Activated CD4-positive, alpha-beta T cell treated with anti-CD3 and anti-CD28 coated beads for 24 hours (primary cell): ENCODE measurements at regions not wholly inside any gene's neighbourhood (a gene's known extent, or its start where the extent isn't known, plus 50 kb on each side); places are given as distances from the start of the nearest gene placed in this dataset.

Experiments
- DNase-seq, 2 donors: peaks; one replicate each; pipeline ENCODE4 v3.0.0-alpha.2; 2020; ENCODE audit warnings: low read depth in 2 of 2

DNA sequence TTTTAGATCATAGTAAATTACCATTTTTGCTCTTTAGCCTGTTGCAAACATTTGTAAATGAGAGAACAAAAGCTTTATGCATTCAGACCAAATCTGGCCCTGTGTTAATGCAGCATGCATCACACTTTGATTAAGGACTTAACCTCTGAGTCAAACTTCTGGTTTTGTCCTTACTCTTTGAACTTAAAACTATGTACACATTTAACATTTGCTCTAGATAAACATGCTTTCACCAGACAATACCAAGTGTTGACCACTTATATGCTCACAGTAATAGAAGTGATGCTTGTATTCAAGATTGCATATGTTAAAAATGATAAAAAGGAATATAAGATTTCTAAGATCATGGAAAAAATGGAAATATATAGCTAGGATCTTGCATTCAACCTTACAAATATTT lies 1095.3 kb downstream of the ADGRL2 start:
- DNase-seq: no peak

DNA sequence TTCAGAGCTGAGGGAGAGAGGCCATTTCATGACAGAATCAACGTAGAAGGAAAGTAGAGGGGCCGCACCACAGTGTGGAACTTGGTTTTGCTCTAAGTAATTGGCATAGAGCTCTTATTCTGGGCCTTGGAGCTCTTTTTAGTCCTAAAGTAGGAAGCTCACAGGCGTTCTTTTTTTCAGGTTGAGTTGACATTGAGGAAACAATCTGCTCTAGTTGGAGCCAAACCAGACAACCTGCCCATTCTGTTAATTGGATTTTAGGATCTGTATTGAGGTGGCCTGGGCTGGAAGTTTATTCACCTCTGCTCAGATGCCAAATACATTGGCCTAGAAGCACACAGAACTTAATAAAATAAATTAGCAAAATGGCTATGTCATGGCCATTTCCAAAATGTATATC lies 1093.9 kb downstream of the ADGRL2 start:
- no peak for DNase-seq

DNA sequence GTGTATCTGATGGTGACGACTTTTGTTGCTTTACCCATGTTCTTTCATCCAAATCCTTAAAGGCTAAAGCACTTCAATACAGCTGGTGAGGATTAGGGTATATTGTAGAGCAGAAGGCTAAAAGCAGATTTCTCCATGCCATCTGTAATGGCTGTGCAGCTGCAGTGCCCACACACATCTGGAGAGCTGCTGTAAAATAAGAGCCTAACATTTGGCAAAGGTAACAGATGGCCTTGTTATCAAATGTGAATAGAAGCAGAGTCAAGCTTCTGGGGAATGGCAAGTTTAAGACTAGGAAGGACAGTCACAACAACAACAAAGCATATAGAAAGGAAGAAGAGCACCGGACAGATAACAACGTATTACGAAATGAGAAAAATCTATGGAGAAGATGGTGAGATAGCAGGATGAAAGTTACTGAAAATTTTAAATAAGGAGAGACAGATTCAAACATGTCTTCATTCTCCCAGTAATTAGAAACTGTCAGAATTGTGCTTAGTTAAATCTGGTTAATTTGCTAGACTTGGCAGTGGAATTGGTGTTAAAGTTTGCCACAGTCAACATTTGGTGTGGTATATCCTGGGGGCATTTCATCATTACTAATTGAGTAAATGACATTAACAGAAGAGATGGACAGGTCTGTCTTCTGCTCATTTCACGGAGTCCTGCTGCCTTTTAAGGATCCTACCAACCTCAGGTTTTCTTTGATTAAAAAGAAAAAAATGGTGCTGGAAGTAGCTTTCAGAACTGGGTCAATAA lies 1093.2 kb downstream of the ADGRL2 start:
- DNase-seq: no peak

DNA sequence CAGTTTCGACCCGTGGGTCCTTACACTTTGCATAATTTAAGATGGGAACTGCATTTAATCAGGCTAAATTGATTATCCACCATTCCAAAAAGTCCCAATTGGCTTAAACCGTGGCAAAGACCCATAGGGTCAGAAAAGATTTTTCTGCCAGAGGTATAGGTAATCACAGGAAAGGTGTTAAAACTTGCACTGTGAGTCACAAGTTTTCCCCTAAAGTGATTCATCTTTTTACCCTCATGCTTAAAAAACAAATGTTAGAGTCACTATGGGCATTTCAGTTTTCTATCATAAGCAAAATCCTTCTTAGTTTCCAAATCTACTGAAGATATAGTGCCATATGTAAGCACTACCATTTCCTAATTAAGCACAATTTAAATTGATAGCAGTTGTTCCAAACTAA lies 1079.8 kb downstream of the ADGRL2 start:
- no peak for DNase-seq

DNA sequence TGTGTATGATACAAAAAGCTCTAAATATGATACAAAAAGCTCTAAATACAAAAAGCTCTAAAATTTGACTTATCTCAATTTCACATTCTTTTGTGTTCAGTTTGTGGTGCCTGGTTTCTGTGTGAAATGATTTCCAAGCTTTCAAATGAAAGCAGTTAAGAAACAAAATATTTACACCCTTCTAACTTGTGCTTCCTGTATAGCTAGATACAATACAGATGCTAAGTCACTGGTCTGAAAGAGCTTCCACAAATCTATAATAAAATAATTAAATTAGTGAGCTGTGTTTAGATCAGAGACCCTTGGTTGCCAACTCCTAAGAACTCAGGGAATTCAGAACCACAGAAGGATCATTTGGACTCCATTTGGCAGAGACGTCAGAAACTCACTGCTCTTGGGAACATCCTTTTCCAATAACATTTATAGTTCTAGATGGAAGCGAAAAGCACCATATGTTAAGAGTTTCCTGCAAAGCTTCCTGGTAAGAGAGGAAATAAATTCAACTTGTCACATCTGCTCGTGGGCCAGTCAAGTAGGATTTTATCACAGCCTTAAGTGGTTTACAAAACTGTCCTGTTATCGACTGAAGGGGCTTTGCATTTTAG lies 1079.1 kb downstream of the ADGRL2 start:
- no peak for DNase-seq

DNA sequence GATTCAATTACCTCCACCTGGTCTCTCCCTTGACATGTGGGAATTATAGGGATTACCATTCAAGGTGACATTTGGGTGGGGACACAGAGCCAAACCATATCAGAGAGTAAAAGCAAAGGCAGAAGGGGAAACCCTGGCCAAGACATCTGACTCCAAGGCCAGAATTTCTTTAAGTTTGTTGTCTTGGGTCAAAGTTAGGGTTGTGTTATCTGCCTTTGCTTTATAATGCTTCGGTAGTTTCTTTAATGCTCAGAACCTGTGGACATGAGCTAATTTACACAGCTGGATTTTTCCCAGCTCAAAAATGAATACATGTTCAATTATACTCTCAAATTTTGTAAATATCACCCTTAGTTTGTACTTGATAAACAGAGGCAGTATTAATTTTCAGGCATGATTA lies 1074.4 kb downstream of the ADGRL2 start:
- DNase-seq: no peak

DNA sequence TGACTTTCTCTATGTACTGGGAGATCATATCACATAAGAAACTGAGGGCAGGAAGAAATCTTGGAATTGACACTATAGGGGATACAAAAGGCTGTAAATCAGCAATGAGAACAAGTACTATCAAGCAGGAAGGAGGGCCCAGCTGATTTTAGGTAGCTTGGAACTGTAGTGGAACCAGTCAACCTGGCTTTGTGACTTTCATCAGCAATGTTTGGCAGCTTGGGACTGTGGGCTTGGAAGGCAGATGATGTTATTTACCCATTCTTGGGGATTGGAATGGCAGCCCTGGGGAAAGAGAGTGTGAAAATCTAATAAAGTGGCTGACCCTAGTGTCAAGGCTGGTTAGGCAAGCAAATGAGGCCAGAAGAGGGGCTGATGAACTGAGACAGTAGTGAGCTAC lies 1073.3 kb downstream of the ADGRL2 start:
- DNase-seq: no peak

DNA sequence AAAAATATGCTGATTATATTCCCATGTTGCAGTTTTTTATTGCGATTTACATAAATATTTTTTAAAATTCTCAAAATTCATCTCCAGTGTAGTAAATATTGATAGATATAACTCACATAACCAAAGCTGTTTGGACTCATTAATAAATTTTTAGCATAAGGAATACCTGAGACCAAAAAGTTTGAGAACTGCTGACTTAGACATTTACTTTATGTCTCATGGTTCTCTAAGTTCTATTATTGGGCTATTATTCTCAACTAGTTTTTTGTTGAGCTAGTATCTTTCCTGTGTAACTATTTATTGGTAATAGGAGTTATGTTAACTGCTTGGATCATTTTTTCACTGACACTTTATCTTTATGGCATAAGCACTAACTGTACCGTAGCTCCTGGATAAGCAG lies 1069.6 kb downstream of the ADGRL2 start:
- no peak for DNase-seq

DNA sequence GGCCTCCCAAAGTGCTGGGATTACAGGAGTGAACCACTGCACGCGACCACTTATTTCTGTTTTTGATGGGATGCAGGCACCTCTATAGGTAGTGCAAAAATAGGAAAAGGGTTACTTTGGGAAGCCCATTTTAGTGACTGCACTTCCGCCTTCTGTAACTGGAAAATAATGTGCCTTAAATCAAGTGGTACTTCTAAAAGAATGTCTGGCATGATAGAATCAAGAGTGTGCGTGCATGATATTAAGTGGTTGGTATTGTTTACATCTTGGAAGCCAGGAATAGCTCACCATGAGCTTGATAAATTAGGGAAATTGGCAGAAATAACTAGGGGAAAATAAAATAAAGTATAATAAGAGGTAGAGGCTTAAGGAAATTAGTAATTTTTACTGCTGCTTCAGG lies 1067.0 kb downstream of the ADGRL2 start:
- DNase-seq: no peak

DNA sequence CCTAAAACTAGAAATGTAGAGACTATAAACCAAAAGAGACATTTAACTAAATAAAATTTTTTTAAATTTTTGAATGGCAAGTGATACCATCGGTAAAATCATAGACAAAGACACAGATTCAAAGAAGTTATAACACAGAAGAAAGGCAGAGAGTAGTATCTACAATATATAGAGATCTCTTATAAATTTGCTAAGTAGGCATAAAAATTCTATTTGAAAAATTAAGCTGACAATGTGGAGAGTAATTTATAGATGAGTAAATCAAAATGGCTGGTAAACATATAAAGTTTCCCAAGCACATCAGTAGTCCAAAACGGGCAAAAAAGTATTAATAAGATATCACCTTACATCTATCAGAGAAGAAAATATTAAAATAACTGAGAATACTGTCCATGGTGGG lies 1061.0 kb downstream of the ADGRL2 start:
- no peak for DNase-seq

DNA sequence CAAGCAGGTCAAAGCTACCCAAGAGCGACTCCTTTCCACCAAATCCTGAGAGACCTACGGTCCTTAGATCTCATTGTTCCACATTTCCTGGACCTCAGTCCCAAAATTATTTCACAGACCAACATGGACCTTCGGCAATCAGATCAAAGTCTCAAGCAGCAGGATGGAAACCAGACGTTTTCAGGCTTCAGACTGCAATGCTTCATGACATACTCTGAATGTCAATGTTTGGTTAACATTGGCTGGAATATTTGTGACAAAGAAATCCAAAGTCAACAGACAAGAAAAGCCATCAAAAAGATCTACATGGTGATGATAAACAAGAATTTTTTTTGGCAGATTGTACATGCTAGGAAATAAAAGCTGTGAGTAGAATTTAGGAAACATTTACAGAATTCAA lies 1057.3 kb downstream of the ADGRL2 start:
- no peak for DNase-seq

DNA sequence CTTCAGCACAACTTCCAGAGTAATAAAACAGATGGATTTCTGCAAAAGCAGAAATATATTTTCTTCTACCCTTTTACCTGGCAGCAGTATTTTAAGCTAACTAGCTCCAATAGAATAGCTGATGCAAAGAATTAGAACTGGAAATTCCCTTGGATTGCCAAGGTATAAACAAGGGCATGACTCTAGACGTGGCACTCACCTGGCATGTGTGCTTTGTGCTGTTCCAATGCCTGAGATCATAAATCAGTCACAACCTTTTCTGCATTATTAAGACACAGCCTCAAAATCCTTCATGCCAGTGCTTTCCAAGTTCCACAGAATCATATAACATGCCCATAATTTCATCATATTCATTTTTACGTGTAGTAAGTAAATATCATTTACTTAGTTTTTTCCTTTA lies 1048.7 kb downstream of the ADGRL2 start:
- no peak for DNase-seq

DNA sequence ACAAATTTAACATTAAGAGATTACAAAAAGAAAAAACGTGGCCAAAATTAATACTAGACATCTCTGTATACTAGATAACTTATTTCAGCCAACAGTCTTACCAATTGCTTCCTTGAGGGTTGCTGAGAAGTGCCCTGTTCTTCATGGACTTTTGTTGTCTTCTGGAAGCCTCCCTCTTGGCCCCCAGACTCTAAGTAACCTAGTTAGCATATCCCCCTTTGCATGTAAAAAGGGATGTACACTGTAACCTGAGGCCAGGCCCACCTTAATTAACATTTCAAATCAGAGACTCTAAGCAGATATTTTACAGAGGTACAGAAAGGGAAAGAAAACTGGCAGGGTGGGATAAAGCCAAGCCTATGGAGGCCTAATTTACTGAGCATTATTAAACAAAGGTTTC lies 1047.3 kb downstream of the ADGRL2 start:
- no peak for DNase-seq

DNA sequence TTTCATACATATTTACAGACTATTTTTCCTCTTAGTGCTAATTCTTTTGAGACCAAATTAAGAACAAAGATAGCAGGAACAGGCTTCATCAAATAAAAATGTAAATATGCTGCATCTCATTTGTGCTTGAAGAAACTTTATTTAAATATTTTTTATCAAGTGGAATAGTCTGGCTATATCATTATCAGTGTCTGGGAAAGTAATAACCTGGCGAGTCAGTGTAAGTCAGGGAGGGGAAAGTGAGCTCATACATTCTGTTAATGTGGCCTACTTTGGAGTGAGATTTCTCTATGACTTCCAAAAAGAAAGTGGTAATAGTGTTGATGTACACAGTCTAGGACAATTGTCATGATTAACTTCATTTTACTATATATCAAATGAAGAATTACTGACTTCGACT lies 1045.1 kb downstream of the ADGRL2 start:
- no peak for DNase-seq

DNA sequence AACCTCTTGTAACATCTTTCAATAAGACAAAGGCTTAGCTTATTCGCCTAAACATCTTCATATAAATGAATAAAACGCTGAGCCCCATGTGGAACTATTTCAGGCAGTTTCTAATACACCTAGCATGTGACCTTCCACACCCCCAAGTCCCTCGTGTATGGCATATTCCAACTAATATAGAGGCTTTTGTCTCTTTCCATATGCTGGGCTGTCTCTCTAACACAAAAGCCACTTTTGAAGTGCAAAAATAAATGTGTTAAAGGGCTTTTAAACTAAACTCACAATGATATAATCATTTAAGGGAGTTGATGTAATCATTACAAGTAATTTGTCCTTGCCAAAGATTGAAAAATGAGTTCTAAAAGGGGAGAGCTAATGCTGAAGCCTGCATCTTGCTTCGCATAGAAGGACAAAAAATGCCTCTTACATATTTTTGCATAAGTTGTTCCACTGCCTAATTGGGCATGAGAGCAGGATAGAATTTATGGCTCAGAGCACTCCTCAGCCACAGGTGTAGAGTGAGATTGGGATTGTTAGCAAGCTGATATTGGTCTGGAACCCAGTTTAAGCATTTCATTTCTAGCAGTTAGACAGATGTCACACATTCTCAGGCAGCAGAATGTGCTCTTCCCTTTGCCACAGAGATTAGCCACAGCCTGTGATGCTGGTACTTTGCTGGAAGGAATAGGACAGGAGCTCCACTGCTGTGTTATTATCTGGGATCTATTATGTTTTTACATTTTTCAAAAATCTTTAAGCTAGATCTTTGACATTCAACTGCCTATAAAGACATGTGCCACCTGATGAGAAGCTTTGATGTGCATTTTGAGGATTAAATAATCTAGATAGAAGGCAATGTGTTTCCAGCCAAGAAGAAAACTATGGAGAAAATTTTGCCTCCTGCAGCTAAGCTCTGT lies 1044.4 kb downstream of the ADGRL2 start:
- DNase-seq: no peak

DNA sequence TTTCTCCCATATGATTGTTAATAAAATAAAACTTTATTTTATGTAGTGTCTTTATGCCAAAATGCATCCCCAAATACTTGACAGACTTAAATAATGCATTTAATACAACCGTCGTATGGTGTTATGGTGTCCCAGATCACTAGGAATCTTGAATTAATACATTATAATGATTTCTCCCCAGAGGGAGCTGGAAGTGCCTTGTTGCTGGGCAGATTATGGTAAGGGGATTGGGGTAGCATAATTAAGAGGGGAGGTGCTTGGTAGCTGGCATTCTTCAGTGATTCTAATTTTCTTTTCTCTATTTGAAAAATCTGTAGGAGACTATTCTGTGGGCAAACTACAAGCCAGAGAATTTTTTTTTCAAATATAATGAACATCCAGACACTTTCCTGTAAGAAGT lies 1043.7 kb downstream of the ADGRL2 start:
- no peak for DNase-seq

DNA sequence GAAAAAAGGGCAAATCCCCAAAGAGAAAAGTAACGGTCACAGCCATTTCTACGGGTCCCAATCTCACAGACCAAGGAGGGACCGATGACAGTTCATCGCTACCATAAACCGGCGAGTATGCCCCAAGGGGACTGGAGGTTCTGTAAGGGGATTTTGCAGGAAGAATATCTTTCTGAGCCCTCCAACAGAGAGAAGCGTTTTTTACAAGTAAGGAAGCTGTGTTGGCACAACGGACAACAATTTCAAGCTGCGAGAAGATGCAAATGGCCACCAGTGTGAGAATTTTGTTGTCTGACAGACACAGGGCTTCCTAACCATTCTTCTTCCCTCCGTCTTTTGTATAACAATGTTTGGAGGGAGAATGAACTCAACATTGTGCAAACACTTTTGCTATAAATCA lies 1043.1 kb downstream of the ADGRL2 start:
- DNase-seq: no peak

DNA sequence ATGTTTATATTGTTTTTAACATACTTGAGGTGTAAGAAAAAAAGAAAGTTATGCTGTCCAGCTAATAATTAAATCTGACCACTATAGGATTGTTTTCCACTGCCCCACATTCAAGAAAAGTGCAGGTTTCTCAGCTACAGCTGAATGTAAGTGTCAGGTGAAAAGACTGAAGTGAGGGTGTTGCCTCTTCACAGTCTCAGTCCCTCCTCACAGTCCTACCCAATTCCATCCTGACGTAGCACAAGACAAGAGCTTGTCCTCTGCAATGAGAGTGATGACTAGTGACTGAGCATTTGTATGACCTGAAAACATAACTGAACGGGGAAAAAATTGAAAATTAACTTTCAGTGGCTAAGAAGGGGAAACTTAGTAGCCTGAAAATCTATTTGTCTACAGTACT lies 1039.5 kb downstream of the ADGRL2 start:
- DNase-seq: no peak

DNA sequence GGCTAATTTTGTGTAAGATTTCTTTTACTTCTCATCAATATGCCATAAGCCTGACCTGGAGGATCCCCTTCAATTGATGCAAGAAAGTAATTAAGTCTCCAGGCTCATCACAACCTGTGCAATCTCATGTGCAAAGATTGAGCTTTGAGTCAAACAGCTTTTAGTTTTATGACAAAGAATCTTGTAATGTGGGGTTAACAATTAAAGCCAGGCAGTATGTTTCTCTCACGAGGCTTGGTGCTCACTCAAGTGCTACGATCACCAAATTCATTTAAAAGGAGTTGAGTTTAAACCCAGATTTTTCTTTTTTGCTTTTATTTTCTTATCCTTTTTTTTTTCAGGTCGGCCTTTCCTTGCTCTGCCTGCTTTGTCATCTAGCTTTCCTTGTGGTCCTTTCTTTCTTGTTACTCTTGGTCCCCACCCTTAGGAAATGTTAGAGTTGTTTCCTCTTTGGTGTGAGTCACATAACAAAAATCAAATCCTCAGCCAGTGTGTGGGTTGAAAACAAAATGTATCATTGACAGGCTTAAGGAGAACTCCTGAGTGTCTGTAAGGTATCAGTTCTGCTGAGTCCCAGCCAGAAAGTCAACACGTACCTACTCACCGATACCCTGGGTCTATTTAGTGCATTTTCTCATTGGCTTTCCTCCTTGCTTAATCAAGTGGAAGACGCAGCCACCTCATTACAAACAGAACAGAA lies 1037.2 kb downstream of the ADGRL2 start:
- no peak for DNase-seq

DNA sequence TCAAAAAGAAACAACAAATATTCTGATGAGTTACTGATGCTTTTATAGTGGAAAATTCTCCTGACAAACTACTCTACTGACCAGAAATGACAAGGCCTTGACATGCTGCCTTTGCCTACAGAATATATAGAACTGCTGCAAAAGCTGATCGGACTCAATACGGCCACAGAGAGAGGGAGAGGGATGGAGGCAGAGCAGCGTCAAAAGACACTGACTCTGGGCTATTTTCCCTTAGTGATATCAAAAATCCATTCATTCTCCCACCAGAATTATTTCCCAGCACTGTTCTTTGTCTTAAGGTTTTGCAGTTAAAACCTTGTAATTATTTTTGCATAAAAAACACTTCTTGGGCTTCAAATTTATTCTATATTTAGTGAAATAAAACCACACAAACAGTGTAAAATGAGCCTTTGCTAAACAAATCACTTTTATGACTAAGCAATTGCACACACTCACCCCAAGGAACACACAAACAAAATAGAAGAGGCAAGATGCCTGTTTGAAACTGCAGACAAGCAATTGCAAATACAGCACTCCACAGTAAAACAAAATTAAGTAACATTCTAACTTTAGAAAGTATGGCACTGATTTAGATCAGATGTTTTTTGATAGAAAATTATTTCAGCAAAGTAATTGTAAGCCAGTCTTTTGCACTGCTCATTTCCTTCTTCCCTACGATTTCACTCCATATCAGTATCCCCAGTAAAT lies 1036.4 kb downstream of the ADGRL2 start:
- DNase-seq: no peak

DNA sequence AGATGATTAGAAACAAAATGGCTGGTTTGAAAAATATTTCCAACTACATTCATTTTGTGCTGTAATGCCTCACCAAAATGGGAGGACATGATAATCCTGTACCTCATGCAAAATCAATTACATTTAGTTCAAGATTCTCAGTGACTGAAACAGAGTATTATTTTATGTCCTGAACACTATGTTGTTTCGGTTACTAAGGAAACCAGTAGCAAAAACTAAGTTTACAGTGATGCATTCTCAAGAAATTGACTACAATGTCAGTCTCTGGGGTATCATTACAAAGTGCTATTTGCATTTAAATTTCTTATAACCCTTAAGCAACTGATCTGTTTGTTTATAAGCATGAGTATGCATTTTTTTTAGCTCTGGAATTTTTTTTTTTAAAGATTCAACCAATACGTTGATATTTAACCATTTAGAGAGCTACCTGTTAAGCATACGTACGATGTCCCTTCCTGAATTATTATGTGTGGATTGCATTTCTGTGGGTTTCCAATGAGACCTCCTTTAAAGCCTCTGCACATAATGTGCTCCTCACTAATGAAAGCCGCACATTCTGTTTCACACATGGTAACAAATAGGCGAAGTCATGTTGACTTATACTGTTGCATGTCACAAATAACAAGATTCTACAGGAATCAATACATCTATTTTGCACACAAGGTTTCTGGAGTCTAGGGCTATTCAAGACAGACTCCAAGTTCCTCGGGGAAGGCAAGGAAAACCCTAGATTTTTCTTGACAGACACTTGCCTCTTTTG lies 1035.7 kb downstream of the ADGRL2 start:
- no peak for DNase-seq
